ENCODE measurements at regions not wholly inside any gene's neighbourhood (a gene's known extent, or its start where the extent isn't known, plus 50 kb on each side); places are given as distances from the start of the nearest gene placed in this dataset.

- dilution Hi-C loops (cut with HindIII; ENCODE audit: low sequenced_read_pairs, unreplicated experiment), result no loop called here
- no peak for DNase-seq
- no peak for ATAC-seq (ENCODE audit: low read depth)
- CTCF ChIA-PET, result no interaction called here
- no peak overlapping the region for H2BK15ac ChIP-seq (ENCODE audit: low read depth, low read length)
- H3K27ac ChIP-seq (ENCODE audit: insufficient read depth, low read length), result no peak overlapping the region
- TF ChIP-seq CEBPB (IDR thresholded peaks at IDR 0.05; ENCODE audit: low read depth, low read length), result no peak
- no peak for TF ChIP-seq MAZ (IDR thresholded peaks at IDR 0.05; ENCODE audit: borderline replicate concordance, low read depth, low read length)
- no peak for TF ChIP-seq SMC3 (IDR thresholded peaks at IDR 0.05; ENCODE audit: low read depth, low read length)
- no peak for TF ChIP-seq MXI1 (IDR thresholded peaks at IDR 0.05; ENCODE audit: borderline replicate concordance, low read depth, low read length)
- TF ChIP-seq RFX5 (IDR thresholded peaks at IDR 0.05; ENCODE audit: low read depth, low read length), result no peak
- TF ChIP-seq, protein P1, sequence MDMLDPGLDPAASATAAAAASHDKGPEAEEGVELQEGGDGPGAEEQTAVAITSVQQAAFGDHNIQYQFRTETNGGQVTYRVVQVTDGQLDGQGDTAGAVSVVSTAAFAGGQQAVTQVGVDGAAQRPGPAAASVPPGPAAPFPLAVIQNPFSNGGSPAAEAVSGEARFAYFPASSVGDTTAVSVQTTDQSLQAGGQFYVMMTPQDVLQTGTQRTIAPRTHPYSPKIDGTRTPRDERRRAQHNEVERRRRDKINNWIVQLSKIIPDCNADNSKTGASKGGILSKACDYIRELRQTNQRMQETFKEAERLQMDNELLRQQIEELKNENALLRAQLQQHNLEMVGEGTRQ (IDR thresholded peaks at IDR 0.05; ENCODE audit: low read depth, low read length), result no peak
- TF ChIP-seq BHLHE40 (IDR thresholded peaks at IDR 0.05; ENCODE audit: low read depth, low read length), result no peak
- no peak for TF ChIP-seq ELK1 (IDR thresholded peaks at IDR 0.05; ENCODE audit: borderline replicate concordance, low read depth, low read length)
- TF ChIP-seq RCOR1 (IDR thresholded peaks at IDR 0.05; ENCODE audit: insufficient replicate concordance, low read length), result no peak
- no peak for TF ChIP-seq POLR2A (IDR thresholded peaks at IDR 0.05; ENCODE audit: low read depth, low read length)
- TF ChIP-seq, protein P2, sequence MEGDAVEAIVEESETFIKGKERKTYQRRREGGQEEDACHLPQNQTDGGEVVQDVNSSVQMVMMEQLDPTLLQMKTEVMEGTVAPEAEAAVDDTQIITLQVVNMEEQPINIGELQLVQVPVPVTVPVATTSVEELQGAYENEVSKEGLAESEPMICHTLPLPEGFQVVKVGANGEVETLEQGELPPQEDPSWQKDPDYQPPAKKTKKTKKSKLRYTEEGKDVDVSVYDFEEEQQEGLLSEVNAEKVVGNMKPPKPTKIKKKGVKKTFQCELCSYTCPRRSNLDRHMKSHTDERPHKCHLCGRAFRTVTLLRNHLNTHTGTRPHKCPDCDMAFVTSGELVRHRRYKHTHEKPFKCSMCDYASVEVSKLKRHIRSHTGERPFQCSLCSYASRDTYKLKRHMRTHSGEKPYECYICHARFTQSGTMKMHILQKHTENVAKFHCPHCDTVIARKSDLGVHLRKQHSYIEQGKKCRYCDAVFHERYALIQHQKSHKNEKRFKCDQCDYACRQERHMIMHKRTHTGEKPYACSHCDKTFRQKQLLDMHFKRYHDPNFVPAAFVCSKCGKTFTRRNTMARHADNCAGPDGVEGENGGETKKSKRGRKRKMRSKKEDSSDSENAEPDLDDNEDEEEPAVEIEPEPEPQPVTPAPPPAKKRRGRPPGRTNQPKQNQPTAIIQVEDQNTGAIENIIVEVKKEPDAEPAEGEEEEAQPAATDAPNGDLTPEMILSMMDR (conservative IDR thresholded peaks at IDR 0.05; ENCODE audit: low read depth, low read length), result no peak
- TF ChIP-seq FOS (IDR thresholded peaks at IDR 0.05; ENCODE audit: low read depth, low read length), result no peak
- TF ChIP-seq NFE2L2 (IDR thresholded peaks at IDR 0.05; ENCODE audit: low read depth, low read length), result no peak
- H3K36me3 ChIP-seq (ENCODE audit: control insufficient read depth, insufficient read depth, low read length), result no peaks in the 10 kb centered on the region
- no peak overlapping the region for H3K23ac ChIP-seq (ENCODE audit: low read depth, low read length)
- H3K79me1 ChIP-seq (ENCODE audit: low read depth in 1 of 2, low read length in 2 of 2), result no peaks in the 10 kb centered on the region
- no peak overlapping the region for H2AK5ac ChIP-seq (ENCODE audit: low read depth, low read length)
- H4K20me1 ChIP-seq (ENCODE audit: insufficient read depth, low read length), result no peaks in the 10 kb centered on the region
- no peak overlapping the region for H3K14ac ChIP-seq (replicated peaks; ENCODE audit: low read depth, low read length)
- H3K4ac ChIP-seq (ENCODE audit: low read depth, low read length), result no peak overlapping the region
- intact Hi-C loops (cut with micrococcal nuclease), result loop anchor here (10.0 kb wide), 1 partner anchor 172 kb away; no protein-coding TSS in a partner anchor
- H3K56ac ChIP-seq (ENCODE audit: extremely low read depth, insufficient read depth, low read length), result no peak overlapping the region
- no peak overlapping the region for H2BK20ac ChIP-seq (ENCODE audit: low read depth, low read length)
- H3K4me3 ChIP-seq (ENCODE audit: insufficient read depth, low read depth, low read length), result no peak overlapping the region
- no peaks in the 10 kb centered on the region; the same call in none of the 2 replicates for H3K27me3 ChIP-seq (ENCODE audit: control insufficient read depth, insufficient read depth, low read length)
- H3K9me3 ChIP-seq (ENCODE audit: control insufficient read depth, insufficient read depth, low read length), result no peaks in the 10 kb centered on the region
- no peak overlapping the region for H3K4me2 ChIP-seq (ENCODE audit: low read depth, low read length)
- in situ Hi-C loops (cut with MboI; ENCODE audit: low sequenced_read_pairs), result no loop called here
- H2AFZ ChIP-seq (replicated peaks; ENCODE audit: low read length, poor library complexity), result no peak overlapping the region
- H2BK5ac ChIP-seq (ENCODE audit: low read depth, low read length, poor library complexity, severe bottlenecking), result no peak overlapping the region
- H3K9ac ChIP-seq (ENCODE audit: low read depth, low read length), result no peak overlapping the region
- BruUV-seq (replicated peaks), result no TSS peak
- H3K4me1 ChIP-seq (ENCODE audit: control insufficient read depth, insufficient read depth, low read length), result no peaks in the 10 kb centered on the region; the same call in 1 of the 2 replicates
- WGBS, 2 experiments (ENCODE audit: extremely low coverage in 2 of 2, insufficient read length in 1 of 2), result no CpG with 5 or more reads among the region's 5 CpGs
- H3K18ac ChIP-seq (ENCODE audit: low read depth, low read length), result no peak overlapping the region
- no peak overlapping the region for H4K5ac ChIP-seq (ENCODE audit: low read depth, low read length)
- H3K9me1 ChIP-seq (ENCODE audit: insufficient read depth, low read length), result no peaks in the 10 kb centered on the region; the same call in 1 of the 2 replicates
- POLR2A ChIA-PET (ENCODE audit: unreplicated experiment), result no interaction called here
- no peak overlapping the region; a peak in 1 of 4 replicates for H4K8ac ChIP-seq (ENCODE audit: low read depth in 2 of 2, low read length in 2 of 2)
- H2BK120ac ChIP-seq (ENCODE audit: low read depth, low read length), result no peak overlapping the region
- no peak overlapping the region for H2AK9ac ChIP-seq (replicated peaks; ENCODE audit: low read depth, low read length, poor library complexity)
- H4K91ac ChIP-seq (ENCODE audit: insufficient read depth, low read depth, low read length), result no peak overlapping the region; the same call in 1 of the 2 replicates
Measured at GRCh38 chr10:104577163-104577562, 63.9 kb upstream of the SORCS3 start.
